HG03442 (cell line): ENCODE measurements at regions not wholly inside any gene's neighbourhood (a gene's known extent, or its start where the extent isn't known, plus 50 kb on each side); places are given as distances from the start of the nearest gene placed in this dataset.

ENCODE experiments used
- ATAC-seq: cut with Tn5 transposase; IDR thresholded peaks from one replicate; pipeline ENCODE4 v1.9.1; 2021; ENCODE audit warnings: mild to moderate bottlenecking, moderate library complexity; ENCODE audit not compliant: unreplicated experiment

- no peak for ATAC-seq
Measured at GRCh38 chr11:92692826-92693546, 276.5 kb upstream of the MTNR1B start.

DNA sequence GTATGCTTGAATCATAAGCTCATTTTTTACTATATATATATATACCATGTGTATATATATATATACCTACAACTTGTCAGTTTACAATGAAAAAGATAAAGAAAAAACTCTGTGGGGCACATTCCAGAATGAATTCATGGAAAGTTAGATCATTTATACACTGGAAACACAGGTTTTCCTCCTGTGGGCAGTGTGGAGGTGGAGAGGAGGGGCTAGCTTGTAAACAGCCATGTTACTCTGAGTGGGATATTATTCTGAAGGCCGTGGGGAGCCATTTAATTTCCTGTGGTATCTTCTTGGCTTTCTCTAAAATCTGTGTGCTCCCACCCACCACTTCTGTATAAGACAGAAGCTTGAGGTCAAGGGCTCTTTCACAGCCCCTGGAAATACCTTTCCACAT is 273.4 kb upstream of the MTNR1B start:
- no peak for ATAC-seq

GRCh38 chr11:92697461-92698312 is 271.8 kb upstream of the MTNR1B start:
- ATAC-seq, result no peak

DNA sequence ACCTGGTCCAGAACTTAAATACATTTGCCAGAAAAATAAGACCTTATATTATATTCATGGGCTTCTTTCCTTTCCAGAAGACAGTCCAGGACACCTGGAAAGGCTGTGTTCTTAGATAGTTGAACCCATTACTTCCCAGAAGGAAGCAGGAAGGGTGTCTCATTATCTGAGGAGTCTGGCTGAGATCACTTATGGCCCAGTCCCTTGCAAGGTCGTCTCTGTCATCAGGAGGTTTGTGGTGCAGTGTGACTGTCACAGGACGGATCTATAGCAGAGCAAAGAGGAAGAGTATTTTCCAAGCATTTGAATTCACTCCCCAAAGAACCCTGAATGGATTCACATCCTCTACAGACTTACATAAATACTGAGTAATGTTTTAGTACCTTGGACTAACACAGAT is 270.7 kb upstream of the MTNR1B start:
- ATAC-seq, result no peak

DNA sequence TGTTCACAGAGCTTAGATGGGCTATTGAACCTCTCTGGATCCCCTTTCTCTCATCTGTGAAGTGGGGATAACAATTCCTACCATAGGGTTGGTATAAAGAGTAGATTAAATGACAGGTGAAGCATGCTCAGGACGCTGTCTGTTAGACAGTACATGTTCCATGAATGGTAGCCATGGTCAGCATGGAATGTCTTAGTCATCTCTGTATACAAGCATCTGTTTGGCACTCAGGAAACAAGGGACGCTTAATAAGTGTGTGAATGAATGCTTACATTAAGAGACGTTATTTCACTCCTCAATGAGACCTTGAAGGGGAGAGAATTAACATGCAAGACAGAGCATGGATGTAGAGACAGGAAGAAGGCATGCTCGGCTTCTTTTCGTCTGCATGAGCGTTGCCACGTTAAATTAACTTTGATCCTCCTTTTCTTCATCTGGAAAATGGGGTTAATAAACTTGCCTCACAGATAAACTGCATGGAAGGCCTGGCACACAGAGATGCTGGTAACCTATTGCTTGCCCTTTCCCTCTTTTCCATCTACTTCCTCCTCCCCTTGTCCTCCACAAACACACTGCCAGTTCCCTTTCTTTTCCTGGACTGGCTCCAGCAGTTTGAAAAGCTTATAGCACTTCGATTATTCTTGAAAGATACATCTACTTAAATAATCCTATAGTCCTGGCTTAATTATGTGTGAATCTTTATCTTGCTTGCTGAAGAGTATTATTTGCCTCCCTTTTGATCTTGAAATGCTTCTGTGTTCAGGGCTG is 267.2 kb upstream of the MTNR1B start:
- ATAC-seq, result no peak

DNA sequence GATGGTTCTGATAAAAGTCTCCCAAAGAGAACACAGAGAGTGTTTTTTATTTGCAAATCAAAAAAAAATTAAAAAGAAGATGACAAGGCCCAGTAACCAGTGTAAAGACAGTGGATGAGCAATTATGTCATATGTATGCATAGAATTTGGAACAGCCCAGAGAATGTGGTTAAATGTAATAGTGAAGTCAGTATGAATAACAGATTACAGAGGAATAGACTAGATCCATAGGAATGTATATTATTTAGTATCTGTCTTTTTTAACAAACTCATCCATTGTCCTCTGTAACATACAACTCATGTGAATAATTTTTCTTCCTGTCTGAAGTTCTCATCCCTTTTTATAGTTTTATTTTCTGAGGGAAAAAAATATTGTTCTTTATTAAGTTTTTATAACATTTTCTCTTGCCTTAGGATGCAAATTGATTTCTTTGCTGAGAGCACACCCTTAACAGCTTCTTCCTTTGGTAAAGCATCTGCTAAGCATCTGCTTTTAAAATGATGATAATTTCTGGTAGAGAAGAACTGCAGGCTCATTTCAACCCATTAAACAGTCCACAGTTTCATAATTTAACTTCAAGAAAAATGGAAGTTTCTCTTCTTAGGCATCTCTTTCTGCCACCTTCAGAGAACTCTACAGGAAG is 266.5 kb upstream of the MTNR1B start:
- ATAC-seq, result no peak

- no peak for ATAC-seq
Measured at GRCh38 chr11:92703449-92703830, 266.0 kb upstream of the MTNR1B start.

GRCh38 chr11:92707173-92707619 is 262.3 kb upstream of the MTNR1B start:
- no peak for ATAC-seq

- no peak for ATAC-seq
Measured at GRCh38 chr11:92707665-92708064, 261.8 kb upstream of the MTNR1B start.

DNA sequence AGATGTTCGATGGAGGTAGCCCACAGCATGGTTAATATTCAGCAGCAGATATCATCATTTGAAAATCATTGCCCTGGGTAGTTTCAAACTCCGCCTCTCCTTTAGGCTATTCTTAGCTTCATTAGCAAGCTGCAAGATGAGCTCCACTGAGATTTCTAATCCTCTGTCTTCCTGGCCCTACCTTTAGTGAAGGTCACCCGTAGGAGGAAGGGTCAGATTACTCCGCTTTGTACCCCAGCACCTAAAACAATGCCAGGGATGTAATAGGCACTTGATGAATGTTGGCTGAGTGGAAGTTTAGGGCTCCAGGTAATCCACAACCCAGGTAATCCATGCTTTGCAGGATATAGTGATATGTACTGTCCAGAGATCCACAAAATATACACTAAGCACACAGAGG is 260.1 kb upstream of the MTNR1B start:
- ATAC-seq, result no peak

DNA sequence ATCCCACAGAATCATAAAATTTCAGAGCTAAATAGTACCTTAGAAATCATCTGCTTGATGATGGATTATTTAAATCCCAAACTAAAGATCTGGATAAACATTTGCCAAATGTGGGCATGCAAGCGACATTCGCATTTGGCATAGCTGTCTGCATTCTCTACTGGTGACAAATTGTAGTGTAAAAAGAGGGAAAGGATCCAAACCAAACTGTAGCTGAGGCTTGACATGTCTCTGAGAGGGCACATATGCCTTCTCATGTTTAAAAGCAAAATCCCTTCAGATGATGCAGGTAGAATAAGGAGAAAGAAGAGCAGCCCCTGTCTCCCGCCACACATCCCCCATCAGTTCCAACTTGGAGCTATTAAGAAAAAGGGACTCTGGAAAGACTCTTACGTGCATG is 257.5 kb upstream of the MTNR1B start:
- no peak for ATAC-seq

DNA sequence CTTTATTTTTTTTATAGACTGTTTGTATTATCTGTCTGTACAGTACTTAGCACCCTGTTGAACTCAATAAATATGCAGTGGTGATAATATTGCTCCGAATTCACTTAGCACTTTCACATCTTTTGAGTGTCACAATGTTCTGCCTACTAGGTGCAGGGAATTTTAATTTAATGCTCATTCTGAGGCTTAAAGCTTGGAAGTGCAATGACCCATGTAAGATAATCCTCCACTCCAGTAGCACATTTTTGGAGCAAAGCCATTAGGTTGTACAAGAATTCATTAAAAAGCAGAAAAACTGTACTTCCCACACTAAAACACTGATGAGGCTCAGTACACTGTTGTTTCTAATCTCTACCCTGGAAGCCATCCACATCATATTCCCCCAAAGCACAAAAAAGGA is 255.3 kb upstream of the MTNR1B start:
- no peak for ATAC-seq

- ATAC-seq, result no peak
Measured at GRCh38 chr11:92717240-92717639, 252.2 kb upstream of the MTNR1B start.

- ATAC-seq, result no peak
Measured at GRCh38 chr11:92720385-92720784, 249.1 kb upstream of the MTNR1B start.

GRCh38 chr11:92725352-92725751 is 244.1 kb upstream of the MTNR1B start:
- ATAC-seq, result no peak

- no peak for ATAC-seq
Measured at GRCh38 chr11:92727123-92727522, 242.3 kb upstream of the MTNR1B start.

DNA sequence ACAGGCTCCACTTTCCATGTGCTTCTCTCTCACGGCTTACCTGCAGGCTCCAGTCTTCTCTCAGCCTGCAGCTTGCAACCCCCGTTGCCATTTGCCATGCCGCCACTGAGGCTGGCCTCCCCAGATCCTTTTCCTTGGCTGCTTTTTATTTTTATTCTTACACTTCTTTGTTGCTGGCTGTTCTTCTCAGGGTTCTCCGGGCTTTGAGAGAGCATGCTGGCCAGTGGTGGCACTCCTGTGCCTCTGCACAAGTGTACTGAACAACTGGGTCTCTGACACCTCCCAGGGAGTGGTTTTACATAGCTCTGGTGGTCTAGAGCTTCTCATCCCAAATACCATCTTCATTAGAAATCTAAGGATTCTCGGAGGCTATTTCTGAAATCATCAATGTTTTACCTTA is 241.7 kb upstream of the MTNR1B start:
- no peak for ATAC-seq

- no peak for ATAC-seq
Measured at GRCh38 chr11:92728628-92729027, 240.8 kb upstream of the MTNR1B start.

DNA sequence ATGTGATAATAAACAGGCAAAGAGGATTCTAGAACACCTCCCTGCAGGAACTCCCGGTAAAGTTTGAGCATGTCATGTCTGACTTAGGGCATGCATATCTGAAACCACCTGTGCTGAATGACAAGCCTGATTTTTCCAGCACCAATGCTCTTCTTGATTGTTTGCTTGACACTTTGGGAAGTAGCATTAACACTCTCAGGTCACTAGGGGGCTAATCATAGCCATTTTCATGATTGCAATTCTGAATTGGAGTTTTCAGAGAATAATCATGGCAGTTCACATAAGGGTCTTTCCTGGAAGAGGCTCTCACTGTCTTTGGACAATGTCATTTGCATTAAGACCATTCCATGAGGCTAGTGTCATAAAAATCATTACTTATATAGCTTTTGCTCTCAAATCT is 234.4 kb upstream of the MTNR1B start:
- no peak for ATAC-seq

DNA sequence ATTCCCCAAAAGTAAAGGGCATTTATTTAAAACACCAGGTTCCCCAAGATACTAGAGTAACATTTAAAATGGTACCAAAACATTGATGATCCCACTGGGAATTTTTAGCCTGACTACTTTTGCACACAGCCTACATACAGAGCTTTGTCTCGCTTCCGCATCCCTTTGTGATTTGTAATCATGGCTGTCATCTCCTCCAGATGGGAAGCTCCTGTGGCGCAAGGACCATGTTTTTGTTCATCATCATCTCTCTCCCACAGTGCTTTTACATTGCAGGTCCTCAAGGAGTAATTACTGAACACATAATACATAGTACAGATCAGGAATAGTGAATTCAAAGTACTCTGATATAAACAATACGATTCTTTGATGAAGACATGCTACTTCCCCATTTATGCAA is 231.2 kb upstream of the MTNR1B start:
- ATAC-seq, result no peak

GRCh38 chr11:92739041-92739440 is 230.4 kb upstream of the MTNR1B start:
- ATAC-seq, result no peak
